LHCN-M2 (cell line): ENCODE measurements at regions not wholly inside any gene's neighbourhood (a gene's known extent, or its start where the extent isn't known, plus 50 kb on each side); places are given as distances from the start of the nearest gene placed in this dataset.

Experiments used
- DNase-seq: peaks from one replicate; pipeline ENCODE4 v3.0.0-alpha.2; 2012; ENCODE audit warnings: low read depth

DNA sequence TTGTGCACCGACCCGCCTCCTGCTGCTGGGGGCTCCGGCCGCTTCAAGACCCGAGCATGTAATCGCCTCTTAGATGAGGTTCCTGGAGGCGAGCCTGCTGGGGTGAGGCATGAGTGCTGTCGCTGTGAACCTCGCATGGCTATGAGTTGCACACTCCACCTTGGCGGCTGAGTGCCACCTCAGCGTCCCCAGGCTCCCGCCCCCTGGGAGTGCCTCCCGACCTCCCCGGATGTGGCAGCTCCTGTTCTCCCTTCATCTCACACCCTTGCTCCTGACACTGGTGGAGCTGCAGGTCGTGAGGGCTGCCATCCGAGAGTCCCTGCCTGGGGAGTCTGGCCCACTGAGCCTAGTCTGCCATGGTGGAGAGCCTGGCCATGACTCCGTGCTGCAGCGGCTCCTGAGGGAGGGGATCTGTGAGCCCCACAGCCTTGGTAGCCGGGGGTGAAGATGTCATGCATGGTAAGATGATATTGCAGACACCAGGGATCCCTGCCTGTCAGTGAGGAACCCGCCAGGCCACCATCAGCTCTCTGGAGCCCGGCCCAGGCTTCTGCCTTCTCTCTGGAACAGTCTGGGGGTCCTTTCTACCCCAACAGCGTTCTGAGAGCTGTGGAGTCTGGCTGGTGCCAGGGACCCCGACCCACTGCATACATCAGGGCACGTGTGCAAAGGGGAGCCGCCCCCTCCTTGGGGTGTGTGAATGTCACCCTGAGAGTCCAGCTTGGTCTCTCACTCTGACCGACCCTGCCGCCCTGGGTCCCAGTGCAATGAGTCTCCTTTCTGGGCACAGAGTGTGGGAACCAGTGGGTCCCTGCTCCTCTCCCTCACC is 61.6 kb upstream of the HS6ST1 start:
- no peak for DNase-seq

DNA sequence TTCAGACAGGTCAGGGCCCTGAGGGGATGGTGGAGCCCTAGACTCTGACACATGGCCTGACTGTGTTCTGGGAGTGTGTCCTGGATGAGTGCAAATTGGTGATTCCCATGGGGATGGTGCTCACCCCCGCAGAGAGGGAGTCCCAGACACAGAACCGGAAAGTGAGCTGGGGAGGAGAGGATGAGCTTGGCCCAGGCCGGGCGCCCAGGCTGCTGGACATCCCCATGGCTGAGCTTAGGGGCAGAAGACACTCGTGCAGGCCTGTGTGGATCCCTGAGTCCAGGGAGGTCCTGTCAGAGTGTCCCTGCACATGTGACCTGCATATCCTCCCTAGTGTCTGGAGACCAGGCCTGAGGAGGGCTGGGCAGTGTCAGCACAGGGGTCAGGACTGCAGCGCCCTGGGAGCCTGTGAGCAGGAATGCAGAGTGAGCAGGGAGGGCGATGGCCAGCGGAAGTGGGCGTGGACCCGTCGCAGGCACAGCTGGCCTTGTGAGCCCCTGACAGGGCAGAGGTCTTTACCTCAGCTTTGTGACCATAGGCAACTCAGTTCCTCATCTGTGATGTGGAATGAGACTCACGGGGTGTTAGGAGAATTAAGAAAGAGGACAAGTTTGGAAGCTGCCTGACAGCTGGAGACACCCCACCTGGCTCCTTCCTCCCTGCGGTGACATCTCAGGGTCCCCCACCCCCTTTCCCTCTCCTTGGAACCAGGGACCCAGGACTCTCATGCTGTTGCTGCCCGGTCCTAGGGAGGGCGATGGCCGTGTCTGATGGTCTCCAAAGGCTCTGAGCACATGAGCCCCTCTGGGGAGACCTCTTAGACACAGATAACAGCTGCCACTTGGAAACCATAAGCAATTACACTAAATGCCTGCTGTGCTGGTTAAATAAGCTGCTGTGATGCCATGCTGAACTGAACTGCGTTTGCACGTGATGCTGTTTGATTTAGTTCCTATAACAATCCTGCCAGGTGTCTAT is 62.6 kb upstream of the HS6ST1 start:
- no peak for DNase-seq

DNA sequence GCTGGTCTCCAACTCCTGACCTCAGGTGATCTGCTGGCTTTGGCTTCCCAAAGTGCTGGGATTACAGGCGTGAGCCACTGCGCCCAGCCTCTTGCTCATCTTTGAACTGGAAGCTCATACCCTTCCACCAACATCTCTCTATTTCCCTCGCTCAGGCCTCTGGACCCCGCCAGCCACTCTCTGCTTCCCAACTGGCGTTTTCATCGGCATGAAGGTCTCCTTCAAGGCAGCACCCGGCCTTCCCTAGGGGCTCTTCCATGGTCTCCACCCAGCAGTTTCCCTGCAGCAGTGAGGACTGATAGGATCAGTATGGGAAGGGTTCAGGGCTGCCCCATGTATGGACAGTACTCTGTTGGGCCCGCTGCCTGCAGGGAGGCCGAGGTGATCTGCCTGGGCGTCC is 65.8 kb upstream of the HS6ST1 start:
- no peak for DNase-seq

DNA sequence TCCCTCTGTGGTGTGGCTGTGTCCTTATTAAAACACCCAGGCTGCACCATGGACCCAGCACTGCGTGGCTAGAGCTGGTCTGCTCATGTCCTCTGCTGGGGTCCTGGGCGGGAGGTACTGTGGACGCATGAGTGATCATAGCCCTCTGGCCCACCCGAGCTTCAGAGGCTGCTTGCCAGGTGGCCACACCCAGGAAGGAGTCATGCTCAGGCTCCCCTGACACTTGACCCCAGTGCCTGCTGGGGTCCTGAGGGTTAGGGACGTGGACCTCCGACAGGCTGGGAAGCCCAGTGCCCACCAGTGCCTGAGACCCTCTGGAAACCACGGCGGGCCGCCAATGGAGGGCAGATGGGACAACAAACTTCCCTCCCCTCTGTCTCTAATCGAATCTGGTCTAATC is 66.3 kb upstream of the HS6ST1 start:
- no peak for DNase-seq

DNA sequence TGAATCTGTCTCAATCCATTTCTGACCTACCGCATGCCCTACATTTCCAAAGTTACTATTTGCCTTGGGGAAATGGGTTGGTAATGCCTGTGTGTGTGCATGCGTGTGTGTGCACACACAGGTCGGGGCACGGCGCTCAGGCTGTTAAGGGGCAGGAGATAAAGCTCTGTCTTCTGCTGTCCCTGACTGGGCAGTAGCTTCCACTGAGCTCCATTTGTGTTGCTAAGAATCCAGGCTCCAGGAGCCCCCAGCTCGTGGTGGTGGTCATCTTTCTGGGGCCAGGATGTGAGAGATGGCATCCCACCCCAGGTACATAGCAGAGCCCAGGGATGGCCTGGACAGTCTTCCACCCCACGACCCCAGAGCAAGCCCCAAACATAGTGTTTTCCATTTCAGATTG is 66.7 kb upstream of the HS6ST1 start:
- no peak for DNase-seq

DNA sequence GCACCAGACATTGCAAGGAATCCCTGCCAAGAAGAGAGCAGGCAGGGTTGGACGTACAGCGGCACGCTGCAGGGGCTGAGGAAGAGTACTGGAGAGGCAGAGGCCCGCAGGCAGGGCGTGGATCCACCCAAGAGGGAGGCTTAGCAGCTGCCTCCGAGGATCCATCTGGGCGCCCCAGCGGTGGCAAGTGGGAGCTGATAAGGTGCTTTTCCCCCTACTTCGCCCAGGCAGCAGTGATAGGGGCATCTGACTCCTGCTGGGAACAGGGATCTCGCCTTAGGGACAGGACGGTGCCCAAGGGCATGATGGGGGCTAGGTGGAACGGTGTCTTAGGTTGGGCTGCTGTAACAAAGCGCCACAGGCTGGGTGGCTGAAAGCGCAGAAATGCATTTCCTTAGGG is 67.4 kb upstream of the HS6ST1 start:
- no peak for DNase-seq

DNA sequence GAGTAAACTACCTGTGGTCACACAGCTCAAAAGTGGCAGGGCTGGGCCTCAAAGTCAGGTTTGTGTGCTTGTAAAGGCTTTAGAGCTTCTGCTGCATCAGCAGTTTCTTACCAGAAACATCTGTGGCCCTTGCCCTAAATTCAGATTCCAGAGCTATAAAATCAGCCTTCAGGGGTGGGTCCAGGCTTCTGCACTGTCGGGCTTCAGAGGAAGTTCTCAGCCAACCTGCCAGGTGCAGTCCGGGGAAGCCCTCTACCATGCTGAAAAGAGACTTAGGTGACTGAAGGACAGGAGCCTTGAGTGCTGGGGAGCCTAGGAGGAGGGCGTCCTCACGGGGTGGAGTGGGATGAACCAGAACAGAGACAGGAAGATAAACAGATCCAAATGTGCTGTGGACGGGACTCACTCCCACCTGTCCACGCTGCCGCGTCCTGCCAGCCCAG is 69.9 kb upstream of the HS6ST1 start:
- no peak for DNase-seq

DNA sequence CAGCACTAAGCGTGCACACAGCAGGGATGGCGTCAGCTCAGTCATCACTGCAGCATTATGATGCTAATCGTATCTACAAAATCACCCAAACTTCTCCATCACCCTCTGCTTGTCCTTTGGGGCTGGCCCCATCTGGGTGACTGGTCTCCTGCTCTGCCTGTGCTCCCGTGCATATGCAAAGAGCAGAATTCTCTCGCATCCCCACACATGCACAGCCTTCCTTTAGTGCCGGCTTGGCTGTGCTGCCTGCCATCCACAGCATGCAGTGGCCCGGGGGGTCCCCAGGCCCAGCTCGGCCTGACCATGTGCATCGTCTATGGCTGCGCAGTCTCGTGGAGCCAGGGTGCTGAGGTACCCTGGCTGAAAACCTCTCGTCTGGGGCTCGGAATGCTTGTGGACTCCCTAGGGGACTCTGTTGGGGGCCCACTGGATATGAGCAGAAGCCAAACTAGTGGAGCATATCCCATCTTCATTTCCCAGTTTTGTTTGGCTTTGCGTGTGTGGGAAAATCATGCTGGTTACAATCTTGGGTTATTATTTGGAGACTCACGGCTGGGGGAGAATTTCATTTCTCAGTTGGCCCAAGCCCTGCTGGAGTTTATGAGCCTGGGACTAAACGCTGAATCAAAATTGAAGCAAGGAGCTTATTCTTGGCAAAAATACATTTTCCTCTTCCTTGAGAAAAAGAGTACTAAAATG is 70.9 kb upstream of the HS6ST1 start:
- no peak for DNase-seq

DNA sequence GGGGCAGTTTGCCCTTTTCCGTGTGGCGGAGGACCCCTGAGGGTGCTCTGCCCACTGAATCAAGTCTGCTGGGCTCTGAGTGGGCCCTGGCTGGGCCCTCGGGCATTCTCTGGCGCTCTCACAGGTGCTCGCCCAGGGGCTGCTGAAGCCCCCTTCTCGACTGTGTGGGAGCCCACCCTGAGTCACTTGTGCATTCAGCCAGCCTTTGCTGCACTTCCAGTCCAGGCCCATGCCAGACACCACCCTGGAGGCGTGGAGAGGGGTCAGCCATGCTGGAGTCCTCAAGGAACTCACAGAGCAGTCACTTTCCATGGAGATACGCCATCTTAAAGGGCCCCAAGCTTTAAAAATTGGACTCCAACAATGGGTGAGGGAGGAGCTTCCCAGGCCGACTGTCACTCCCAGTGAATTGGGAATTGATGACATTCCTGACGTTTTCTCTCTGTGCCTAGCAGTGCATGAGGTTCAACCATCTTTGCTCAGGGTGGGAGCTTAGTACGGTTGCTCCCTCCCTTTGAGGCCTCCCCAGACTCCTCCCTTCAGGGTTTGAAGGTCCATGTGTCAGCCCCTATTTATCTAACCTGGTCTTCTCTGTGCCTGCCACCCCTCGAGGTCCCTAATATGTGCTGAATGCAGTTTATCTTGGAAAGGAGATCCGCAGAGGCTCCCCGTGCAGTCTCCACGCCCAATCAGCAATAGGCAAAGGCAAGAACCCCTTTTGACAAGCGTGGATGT is 71.8 kb upstream of the HS6ST1 start:
- no peak for DNase-seq

DNA sequence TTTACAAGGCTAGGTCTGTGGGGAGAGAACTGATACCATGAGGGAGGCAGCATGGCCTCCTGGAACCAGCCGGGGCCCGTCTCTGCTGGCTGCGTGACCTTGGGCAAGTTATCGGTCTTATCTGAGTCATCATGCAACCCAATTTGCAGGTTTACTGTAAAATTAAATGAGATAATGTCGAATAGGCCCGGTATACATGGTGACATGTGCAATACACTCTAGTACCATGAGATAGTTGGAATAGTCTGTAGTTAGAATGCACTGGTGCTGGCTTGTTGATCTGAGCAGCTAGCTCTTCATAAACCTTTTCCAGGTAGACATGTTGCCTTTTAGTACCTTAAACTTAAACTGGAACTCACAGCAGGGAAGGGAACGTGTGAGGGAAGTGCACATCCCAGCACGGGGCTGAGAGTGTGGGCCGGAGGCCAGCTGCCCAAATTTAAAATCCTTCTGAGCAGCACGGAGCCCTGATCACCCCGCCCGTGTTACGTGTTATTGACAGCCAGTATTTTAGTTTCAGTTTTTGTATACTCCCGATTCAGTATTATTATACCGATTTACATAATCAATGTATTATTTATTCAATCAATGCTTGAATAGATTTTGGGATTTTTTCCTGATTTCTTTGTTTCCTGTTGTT is 72.4 kb upstream of the HS6ST1 start:
- DNase-seq: no peak

DNA sequence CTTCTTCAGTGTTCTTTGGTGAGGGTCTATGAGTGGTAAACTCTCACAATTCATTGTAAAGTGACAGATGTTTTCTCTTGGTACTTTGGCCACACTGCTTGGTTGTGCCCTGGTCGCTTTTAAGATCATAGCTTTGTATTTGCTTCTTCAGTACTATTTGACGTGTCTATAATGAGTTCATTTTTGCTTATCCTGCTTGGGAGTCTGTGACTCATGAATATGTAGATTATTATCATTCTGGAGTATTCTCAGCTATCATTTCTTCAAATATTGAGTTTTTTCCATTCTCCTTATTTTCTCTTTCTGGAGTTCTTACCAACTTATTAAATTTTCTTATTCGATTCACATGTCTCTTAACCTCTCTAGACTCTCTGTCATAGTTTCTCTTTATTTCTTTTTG is 73.0 kb upstream of the HS6ST1 start:
- no peak for DNase-seq

DNA sequence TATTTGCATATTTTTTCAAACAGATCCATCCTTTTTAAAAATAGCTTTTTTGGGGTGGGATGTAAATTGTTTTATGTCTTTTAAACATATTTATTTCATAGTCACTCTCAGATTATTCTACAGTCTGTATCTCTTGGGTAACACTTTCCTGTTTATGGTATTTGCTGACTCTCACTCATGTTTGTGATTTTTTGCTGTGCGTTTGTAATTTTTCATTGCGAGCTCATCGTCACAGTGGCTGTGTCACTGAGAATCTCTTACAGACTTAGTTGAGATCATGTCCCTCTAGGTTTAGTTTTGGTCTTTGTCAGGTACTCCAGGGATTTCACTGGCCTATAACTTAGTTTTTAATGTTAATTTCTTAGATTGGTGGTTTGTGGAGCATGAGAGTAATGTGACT is 73.5 kb upstream of the HS6ST1 start:
- no peak for DNase-seq

DNA sequence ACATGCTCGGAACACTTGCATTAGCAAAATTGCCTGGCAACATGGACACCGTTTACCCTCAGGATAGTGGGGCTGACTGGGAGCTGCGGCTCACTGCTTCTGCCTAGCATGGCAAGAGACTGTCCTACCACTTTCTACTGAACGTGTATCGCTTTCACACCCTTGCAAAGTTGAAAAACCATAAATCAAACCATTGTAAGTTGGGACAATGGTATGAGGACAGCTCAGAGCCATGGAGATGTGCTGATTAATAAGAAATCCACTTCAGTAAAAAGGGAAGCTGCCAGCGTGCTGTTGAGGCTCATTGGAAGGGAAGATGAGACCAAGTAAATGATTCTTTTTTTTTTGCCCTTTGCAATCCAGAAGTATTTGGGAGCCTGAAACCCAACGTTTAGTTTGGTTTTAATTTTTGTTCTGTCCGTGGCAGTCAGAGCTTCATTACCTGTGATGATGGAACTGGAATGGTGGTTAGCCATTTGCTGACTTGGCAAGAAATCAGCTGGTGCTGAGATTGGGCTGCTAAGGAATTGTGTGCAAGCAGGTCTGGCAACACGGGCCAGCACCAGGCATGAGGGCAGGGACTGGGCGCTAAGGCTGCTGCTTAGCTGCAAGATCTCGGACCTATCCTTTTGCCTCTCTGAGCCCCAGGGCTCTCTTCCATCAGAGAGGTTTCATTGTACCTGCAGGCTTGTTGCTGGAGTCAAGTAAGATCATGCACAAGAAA is 75.5 kb upstream of the HS6ST1 start:
- no peak for DNase-seq

DNA sequence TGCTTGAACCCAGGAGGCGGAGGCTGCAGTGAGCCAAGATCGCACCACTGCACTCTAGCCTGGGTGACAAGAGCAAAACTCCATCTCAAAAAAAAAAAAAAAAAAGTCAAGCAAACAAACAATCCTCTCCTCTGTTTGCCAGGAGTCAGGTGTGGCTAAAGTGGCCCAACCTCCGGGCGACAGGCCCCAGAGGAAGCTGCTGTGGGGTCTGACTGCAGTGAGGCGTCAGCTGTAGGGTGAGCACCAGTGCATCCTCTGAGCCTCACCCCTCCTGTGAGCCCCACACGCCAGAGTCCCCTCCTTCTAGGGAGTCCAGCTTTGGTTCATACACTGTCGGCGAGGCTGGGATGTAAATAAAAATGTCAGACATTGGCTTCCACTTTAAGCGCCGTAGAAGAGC is 76.5 kb upstream of the HS6ST1 start:
- no peak for DNase-seq

DNA sequence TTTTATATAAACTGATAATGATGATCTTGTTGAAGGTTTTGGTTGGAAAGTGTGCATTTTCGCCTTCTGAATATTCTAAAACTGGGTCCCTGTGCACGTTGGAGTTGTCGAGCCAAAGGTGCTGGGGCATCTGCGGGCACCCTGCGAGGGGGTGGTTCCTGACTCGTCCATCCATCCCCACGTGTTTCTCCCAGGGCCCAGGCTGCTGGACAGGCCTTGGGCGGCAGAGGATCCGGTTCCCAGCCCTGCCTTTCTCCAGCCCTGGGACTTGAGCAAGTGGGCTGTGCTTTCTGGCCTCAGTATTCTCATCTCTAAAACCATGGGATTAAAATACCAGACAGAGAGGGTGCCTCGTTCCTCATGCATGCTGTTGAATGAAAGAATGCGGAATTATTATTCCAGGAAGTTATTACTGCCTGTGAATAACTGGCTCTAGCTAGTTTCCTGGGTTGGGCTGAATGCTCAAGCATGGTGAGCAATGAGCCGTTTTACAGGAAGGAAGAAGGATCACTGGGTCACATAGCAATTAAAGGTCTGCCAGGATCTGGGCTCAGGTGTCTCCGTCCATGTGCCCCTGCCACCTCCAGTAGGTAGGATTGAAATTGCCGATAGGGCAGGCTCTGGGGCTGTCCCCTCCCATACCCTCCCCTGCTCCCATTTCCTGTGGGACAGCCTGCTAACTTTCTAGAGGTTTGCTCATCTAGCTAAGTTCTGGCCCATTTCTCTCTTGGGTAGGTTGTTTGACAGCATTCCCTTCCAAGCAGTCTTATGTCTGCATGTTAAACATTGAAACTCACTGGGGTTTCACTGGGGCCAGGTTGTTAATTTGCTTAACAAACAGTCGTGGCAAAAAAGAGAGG is 77.2 kb upstream of the HS6ST1 start:
- DNase-seq: no peak

DNA sequence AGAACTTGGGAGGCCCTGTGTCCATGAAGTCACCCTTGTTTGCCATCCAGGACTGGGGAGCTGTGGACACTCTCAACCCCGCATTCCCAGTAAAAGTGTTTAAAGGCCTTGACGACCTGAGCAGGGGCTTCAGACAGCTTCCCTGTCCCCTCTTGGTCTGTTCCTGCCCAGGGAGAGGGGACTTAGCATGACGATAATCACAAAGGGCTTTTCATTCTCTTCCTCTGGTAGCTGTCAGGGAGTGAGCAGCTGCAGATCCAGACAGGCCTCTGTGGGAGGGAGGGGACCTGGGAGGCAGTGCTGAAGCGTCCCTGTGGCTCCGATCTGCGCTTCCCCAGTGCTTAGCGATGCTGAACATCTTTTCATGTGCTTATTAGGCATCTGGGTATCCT is 77.8 kb upstream of the HS6ST1 start:
- no peak for DNase-seq

DNA sequence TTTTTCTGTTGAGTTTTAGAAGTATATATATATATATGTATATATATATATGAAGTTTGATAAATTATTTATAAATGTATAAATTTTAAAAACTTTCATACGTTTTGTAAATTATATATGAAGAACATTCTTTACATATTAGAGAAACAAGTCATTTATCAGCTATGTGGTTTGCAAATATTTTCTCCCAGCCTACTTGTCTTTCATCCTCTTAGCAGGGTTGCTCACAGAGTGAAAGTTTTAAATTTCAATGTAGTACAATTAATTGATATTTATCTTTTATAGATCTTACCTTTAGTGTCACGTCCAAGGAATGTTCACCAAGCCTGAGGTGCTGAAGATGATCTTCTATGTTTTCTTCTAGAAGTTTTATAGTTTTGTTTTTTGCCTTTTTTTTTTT is 78.3 kb upstream of the HS6ST1 start:
- no peak for DNase-seq

DNA sequence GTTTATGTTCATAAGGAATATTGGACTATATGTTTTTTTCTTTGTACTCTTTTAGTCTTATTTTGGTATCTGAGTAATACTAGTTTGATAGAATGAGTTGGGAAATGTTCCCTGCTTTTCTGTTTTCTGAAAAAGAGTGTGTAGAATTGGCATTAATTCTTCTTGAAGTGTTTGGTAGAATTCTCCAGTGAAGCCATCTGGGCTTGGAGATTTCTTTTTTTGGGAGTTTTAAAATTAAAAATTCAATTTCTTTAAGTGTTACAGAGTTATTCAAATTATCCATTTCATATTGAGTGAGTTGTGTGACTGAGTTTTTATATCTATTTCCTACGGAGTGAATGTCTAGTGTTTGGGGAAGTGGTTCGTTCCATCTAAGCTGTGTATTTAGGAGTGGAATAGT is 80.6 kb upstream of the HS6ST1 start:
- no peak for DNase-seq

DNA sequence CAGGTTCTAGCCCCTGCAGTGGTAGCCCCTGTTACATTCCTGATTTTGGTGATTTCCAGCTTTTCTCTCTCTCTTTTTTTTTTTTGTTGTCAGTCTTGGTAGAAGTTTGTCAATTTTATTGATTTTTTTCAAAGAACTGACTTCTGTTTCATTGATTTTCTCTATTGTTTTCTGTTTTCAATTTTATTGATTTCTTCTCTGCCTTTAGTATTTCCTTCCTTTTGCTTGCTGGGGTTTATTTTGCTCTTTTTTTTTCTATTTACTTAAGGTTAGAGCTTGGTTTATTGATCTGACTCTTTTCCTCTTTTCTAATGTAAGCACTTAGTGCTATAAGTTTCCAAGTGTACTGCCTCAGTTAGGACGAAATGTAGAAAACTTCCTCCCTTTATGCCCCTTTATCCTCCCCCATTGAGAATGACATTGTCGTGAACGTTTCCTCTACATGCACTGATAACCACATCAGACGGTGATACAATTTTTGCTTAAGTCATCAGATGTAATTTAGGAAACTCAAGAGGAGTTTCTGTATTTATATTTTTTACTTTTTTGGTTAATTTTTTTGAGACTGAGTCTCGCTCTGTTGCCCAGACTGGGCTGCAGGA is 81.1 kb upstream of the HS6ST1 start:
- no peak for DNase-seq
